Stimulated activated CD8-positive, alpha-beta memory T cell treated with anti-CD3 and anti-CD28 coated beads, Interleukin-12 subunit alpha, Interleukin-12 subunit beta, amount 100 ng/mL, for 1 hour (primary cell): ENCODE measurements at regions not wholly inside any gene's neighbourhood (a gene's known extent, or its start where the extent isn't known, plus 50 kb on each side); places are given as distances from the start of the nearest gene placed in this dataset.
"Not testable (repeated sequence)": the region's sequence is repeated elsewhere in the genome, so short reads cannot be mapped to it uniquely, and the experiment has no call there.

Source experiments
- DNase-seq: peaks from one replicate; pipeline ENCODE4 v3.0.0-alpha.2; 2020; ENCODE audit warnings: low read depth

GRCh38 chr10:14425034-14425433 is 94.3 kb upstream of the FRMD4A start:
- DNase-seq: no peak

- no peak for DNase-seq
Observed at GRCh38 chr10:14423111-14423744, 92.5 kb upstream of the FRMD4A start.

- DNase-seq: no peak
Observed at GRCh38 chr10:14422431-14422830, 91.7 kb upstream of the FRMD4A start.

GRCh38 chr10:14421941-14422340 is 91.2 kb upstream of the FRMD4A start:
- no peak for DNase-seq

DNA sequence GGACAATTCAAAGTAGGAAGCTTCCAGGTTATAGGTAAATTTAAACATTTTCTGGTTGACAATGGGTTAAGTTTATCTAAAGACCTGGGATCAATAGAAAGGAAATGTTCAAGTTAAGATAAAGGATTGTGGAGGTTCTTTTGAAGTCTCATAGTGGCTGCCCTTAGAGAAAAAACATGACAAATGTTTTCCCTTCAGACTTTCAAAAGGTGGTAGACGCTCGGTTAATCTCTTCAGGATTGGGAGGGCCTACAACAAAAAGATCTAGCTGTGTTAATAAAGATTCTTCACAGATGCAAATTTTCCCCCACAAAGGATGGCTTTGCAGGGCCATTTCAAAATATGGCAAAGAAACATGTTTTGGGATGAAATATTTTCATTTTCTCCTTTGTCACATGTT is 86.6 kb upstream of the FRMD4A start:
- DNase-seq: not testable (repeated sequence)

GRCh38 chr10:14416308-14416700 is 85.6 kb upstream of the FRMD4A start:
- no peak for DNase-seq

- no peak for DNase-seq
Observed at GRCh38 chr10:14415676-14416307, 85.1 kb upstream of the FRMD4A start.

GRCh38 chr10:14414901-14415300 is 84.2 kb upstream of the FRMD4A start:
- DNase-seq: no peak

- no peak for DNase-seq
Observed at GRCh38 chr10:14413523-14413922, 82.8 kb upstream of the FRMD4A start.

DNA sequence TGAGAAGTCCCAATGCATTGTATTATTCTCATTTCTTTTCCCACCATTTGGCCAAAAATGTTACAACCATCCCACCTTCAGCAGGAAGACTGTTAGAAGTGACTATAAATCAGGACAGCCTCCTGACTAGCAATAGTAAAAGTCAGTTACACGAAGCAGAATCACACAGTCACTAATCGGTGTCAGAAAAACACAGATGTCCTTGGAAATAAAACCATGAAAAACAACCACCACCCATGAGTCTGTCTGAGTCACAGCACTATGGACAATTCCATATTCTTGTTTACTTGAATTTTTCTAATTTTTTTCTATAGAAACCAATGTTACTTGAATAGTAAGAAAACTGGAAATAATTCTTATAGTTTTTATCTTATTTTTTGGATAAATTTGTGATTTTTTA is 81.9 kb upstream of the FRMD4A start:
- no peak for DNase-seq

DNA sequence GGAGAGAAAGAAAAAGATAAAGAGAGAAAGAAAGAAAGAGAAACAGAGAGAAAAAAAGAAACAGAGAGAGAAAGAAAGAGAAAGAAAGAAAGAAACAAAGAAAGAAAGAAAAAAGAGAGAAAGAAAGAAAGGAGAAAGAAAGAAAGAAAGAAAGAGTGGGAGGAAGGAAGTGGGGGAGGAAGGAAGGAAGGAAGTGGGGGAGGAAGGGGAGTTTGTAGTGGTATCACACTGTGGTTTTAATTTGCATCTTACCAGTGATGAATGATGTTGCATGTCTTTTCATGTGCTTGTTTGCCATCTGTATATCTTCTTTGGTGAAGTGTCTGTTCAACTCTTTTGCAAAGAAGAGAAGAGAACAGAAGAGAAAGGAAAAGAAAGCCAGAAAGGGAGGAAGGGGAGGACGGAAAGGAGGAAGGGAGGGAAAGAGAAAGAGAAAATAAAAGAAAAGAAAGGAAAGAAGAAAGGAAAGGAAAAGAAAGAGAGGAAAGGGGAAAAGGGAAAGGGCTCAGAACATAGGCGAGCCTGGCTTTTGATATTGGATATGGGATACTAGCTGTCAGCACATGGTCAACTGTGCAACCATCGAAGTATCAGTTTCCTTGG is 79.2 kb upstream of the FRMD4A start:
- no peak for DNase-seq

GRCh38 chr10:14409247-14409646 is 78.5 kb upstream of the FRMD4A start:
- DNase-seq: no peak

DNA sequence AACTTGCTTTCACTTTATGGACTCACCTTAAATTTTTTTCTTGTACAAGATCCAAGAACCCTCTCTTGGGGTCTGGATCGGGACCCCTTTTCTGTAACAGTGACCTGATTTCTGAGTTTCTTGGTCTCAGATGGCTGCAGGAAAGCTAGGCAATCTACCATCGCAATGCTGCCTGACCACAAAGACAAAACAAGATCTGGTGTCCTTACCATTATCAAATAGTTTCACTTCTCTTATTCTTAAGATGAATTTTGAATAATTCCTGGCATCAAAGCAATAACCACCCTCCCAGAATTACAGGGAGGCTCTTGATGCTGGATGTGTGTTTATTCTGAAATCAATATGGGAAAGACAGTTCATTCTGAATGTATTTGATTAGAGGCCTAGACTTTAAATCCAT is 77.4 kb upstream of the FRMD4A start:
- DNase-seq: no peak

DNA sequence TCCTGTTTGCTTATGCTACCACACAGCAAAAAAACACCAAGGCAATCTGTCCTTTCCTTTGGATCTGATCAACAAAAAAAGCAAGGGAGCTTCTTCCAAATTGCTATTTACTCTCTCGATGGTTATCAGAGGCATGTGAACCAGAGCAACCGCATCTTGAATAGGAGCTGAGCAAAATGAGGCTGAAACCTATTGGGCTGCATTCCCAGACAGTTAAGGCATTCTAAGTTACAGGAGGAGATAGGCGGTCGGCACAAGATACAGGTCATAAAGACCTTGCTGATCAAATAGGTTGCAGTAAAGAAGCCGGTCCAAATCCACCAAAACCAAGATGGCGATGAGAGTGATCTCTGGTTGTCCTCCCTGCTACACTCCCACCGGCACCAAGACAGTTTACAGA is 76.8 kb upstream of the FRMD4A start:
- no peak for DNase-seq

GRCh38 chr10:14405076-14406065 is 74.6 kb upstream of the FRMD4A start:
- DNase-seq: no peak

DNA sequence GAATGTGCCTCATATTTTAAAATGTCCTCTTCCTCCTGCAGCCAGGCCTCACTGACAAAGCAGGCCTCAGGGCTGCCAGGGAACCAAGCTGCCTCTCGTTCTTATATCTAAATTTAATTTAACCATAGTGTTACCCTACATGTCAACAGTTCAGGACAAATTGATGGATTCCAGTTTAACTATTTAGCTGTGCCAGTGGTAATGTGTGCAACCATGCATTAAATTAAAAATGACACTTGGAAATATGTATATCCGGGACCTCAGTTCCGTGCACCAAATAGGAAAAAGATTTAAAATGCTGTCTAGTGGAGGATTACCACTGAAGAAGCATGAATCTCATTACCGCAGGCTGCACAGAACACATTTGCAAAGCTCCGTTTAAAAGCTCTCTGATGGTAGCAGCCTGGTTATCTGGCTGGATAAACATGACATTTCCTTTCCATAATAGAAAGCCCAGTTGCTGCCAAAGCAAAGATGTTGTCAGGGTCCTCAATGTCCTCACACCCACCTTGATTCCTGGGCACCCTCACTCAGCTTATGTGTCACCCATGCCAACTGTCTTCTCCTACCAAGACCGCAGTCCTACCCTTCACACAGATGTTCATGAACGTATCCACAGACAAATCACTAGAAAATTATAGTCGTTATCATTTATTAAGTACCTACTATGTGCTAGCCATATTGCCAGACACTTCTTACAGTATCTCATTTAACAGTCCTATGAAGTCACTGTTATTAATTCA is 73.3 kb upstream of the FRMD4A start:
- no peak for DNase-seq

GRCh38 chr10:14403359-14403758 is 72.6 kb upstream of the FRMD4A start:
- DNase-seq: no peak

GRCh38 chr10:14399641-14400040 is 68.9 kb upstream of the FRMD4A start:
- DNase-seq: no peak

DNA sequence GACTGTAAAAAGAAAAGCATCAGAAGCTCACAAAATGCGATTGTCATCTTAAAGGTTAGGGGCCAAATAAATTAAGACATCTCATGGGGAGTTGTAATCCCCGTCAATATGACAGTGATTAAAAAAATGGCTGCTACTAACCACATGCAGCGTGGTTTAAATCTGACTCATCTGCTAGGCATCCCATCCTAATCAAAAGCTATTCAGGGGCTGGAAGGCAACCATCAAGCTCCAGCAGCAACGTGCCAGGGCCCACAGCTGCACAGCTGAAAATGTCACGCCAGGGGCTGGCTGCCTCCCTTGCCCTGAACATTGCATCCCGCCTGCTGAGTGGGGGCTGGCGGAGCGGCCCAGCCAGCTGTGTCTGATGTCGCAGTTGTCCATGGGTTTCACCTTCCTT is 66.3 kb upstream of the FRMD4A start:
- DNase-seq: no peak

DNA sequence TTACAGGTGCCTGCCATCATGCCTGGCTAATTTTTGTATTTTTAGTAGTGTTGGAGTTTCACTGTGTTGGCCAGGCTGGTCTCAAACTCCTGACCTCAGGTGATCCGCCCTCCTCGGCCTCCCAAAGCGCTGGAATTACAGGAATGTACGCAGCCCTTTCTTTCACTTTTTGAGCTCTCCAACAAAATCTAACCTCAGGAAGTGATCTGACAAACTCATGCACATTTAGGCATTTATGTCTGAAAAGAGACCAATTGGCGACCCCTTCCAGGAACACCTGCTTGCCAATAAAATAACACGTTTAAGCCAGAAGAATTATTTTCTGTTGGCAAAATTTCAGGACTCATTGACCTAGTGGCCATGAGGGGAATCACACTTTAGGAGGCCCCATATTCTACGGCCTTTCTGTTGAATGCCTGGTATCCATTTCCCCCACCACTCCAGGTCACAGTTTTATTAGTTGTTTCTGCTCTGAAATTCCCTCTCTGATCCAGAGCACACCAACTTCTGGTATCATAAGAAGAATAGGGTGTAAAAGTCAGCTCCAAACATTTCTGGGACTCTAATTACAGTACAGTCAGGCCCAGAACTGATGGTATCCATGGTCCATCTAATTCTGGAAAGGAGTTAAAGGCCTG is 65.8 kb upstream of the FRMD4A start:
- DNase-seq: no peak

DNA sequence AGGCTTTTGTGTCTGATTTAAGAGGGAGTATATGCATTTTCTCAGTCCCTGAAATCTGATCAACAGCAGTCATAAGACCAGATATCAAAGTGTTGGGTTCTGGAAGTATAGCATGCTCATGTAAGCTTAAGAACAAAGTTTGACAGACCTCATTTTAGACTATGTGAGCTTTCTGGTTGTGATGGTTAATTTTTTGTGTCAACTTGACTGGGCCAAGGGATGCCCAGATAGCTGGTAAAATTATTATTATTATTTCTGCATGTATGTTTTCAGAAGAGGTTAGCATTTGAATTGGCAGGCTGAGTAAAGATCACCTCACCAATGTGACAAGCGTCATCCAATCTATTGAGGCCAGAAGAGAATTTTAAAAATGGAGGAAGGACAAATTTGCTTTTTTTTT is 63.5 kb upstream of the FRMD4A start:
- DNase-seq: no peak
